IPS DF 6.9 (cell line): ENCODE measurements at regions not wholly inside any gene's neighbourhood (a gene's known extent, or its start where the extent isn't known, plus 50 kb on each side); places are given as distances from the start of the nearest gene placed in this dataset.
A peak's percentile ranks its signal among the peaks of the same experiment; 100 is the strongest.

Source experiments
- DNase-seq: peaks from one replicate; pipeline ENCODE4 v3.0.0-alpha.2; 2013; ENCODE audit warnings: low read depth, low spot score
- H3K27ac ChIP-seq: one replicate; pipeline ENCODE4 v1.5.1; 2013; ENCODE audit warnings: low read length, control low read depth
- H3K27me3 ChIP-seq: 2 replicates; pipeline ENCODE4 v1.6.1; 2013; ENCODE audit warnings: mild to moderate bottlenecking, low read length; ENCODE audit not compliant: control insufficient read depth, insufficient read depth
- H3K36me3 ChIP-seq: 2 replicates; pipeline ENCODE4 v1.6.1; 2013; ENCODE audit warnings: low read length; ENCODE audit not compliant: control insufficient read depth, insufficient read depth
- H3K4me1 ChIP-seq: 2 replicates; pipeline ENCODE4 v1.6.1; 2013; ENCODE audit warnings: low read length; ENCODE audit not compliant: control insufficient read depth, insufficient read depth
- H3K4me3 ChIP-seq: 2 replicates; pipeline ENCODE4 v1.5.1; 2013; ENCODE audit warnings: mild to moderate bottlenecking, low read length
- H3K9me3 ChIP-seq: 2 replicates; pipeline ENCODE4 v1.6.1; 2013; ENCODE audit warnings: low read length, inconsistent platforms; ENCODE audit not compliant: control insufficient read depth, insufficient read depth
- WGBS: extraction: QIAGEN DNeasy Blood & Tissue Kit; methylation state at CpG from one replicate; pipeline ENCODE4 v1.1.7; 2013; ENCODE audit warnings: mixed read lengths, missing lambda C conversion rate; ENCODE audit not compliant: insufficient read length, insufficient coverage; 5-methylcytosine and 5-hydroxymethylcytosine counted together

- no peaks in the 10 kb centered on the region for H3K9me3 ChIP-seq
- H3K27ac ChIP-seq, result no peak overlapping the region
- no peaks in the 10 kb centered on the region for H3K36me3 ChIP-seq
- no peaks in the 10 kb centered on the region for H3K4me1 ChIP-seq
- no peak for DNase-seq
- no peak overlapping the region for H3K4me3 ChIP-seq
- no peaks in the 10 kb centered on the region for H3K27me3 ChIP-seq
- WGBS, result no CpG with 5 or more reads among the region's 13 CpGs
Measured at GRCh38 chr20:11675920-11676629, 241.6 kb upstream of the BTBD3 start.

DNA sequence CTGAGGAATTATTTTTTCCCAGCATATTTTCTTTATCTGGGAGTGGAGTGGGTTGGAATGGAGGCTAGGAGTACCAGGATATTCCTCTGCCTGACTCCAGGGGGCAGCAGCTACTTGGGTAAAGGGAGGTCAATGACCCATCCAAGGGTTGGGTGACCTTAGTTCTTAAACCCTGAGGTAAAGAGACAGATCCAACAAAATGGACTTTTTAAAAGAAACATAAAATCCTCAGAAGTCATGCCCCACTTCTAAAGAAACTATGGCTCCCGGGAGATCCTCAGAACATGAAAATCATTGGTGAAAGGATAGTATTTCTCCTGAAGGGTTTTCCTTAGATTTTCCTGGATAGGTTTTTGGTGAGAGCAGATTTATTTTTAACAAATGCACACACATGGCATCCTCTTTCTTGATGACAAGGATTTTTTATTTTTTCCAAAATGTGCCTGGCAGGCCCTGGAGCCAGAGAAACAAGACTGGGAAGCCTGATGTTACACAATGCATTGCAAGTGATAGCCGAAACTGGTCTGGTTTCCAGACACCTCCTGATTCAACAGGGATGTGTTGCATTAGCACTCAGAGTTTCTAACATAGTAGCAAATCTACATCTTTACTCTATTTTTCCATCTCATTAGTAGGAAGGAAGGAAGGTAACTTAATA is 240.9 kb upstream of the BTBD3 start:
- DNase-seq, result peak; percentile 43
- no peaks in the 10 kb centered on the region for H3K4me1 ChIP-seq
- no peaks in the 10 kb centered on the region for H3K27me3 ChIP-seq
- WGBS, result no CpG with 5 or more reads among the region's 2 CpGs
- H3K36me3 ChIP-seq, result no peaks in the 10 kb centered on the region
- no peaks in the 10 kb centered on the region for H3K9me3 ChIP-seq
- no peak overlapping the region for H3K4me3 ChIP-seq
- no peak overlapping the region for H3K27ac ChIP-seq

GRCh38 chr20:11677428-11677827 is 240.3 kb upstream of the BTBD3 start:
- no peak for DNase-seq
- Histone ChIP-seq H3K27ac (no peak overlapping the region), H3K4me3 (no peak overlapping the region), H3K36me3 (no peaks in the 10 kb centered on the region), H3K27me3 (no peaks in the 10 kb centered on the region), H3K4me1 (no peaks in the 10 kb centered on the region), H3K9me3 (no peaks in the 10 kb centered on the region)
- no CpG with 5 or more reads among the region's 3 CpGs for WGBS

GRCh38 chr20:11677836-11678235 is 239.9 kb upstream of the BTBD3 start:
- no peaks in the 10 kb centered on the region for H3K27me3 ChIP-seq
- H3K4me1 ChIP-seq, result no peaks in the 10 kb centered on the region
- DNase-seq, result no peak
- H3K36me3 ChIP-seq, result no peaks in the 10 kb centered on the region
- H3K4me3 ChIP-seq, result no peak overlapping the region
- H3K27ac ChIP-seq, result no peak overlapping the region
- no peaks in the 10 kb centered on the region for H3K9me3 ChIP-seq
- WGBS, result no CpG with 5 or more reads among the region's 3 CpGs

- no peak for DNase-seq
- no peak overlapping the region for H3K27ac ChIP-seq
- no CpG with 5 or more reads among the region's 3 CpGs for WGBS
Measured at GRCh38 chr20:11682285-11682684, 235.4 kb upstream of the BTBD3 start.

GRCh38 chr20:11686195-11686594 is 231.5 kb upstream of the BTBD3 start:
- no peaks in the 10 kb centered on the region for H3K36me3 ChIP-seq
- H3K9me3 ChIP-seq, result no peaks in the 10 kb centered on the region
- peaks cover 6% of the 10 kb centered on the region; the same call in 1 of the 2 replicates for H3K27me3 ChIP-seq
- DNase-seq, result no peak
- no peak overlapping the region for H3K4me3 ChIP-seq
- H3K27ac ChIP-seq, result no peak overlapping the region
- WGBS, result no CpG with 5 or more reads among the region's 4 CpGs
- H3K4me1 ChIP-seq, result no peaks in the 10 kb centered on the region

More at GRCh38 chr20:11682285-11682684, 235.4 kb upstream of the BTBD3 start:
- H3K9me3 ChIP-seq, result no peaks in the 10 kb centered on the region
- H3K27me3 ChIP-seq, result peaks cover 5% of the 10 kb centered on the region; the same call in 1 of the 2 replicates
- H3K4me3 ChIP-seq, result no peak overlapping the region
- no peaks in the 10 kb centered on the region for H3K4me1 ChIP-seq
- H3K36me3 ChIP-seq, result no peaks in the 10 kb centered on the region

DNA sequence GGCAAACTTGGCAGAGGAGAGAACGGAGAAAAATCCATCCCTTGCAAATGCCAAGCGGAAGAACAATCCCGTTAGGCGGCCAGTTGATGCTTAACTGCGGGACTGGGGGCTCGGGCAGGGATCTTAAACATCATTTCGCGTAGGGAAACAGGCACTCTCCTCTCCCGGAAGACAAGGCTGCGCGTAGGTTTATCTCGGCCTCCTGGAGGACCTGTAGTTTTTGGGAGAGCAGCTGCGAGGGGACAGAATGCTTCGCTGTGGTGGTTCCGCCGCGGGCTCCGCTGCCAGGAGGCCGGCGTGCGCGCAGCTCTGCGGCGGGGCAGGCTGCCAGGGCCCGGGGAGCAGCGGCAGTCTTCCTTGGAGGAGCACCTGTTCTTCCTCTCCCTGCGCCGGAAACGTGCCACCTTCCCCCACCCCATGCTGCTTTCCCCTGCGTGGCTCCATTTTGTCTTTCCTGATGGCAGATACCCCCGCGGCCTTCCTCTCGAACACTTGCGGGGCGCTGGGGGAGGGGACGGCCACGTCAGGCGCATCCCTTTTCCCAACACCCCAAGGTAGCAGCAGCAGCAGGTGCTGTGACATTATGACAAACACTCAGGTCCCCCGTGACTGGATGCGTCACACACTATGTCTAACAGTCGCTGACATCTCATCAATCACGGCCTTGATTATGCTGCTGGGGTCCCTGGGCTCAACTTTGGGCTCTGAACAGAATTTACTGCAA is 230.7 kb upstream of the BTBD3 start:
- H3K4me1 ChIP-seq, result no peaks in the 10 kb centered on the region
- peak overlapping the region; percentile 32; the same call in 1 of the 2 replicates for H3K4me3 ChIP-seq
- H3K27ac ChIP-seq, result no peak overlapping the region
- no CpG with 5 or more reads among the region's 42 CpGs for WGBS
- H3K9me3 ChIP-seq, result no peaks in the 10 kb centered on the region
- no peaks in the 10 kb centered on the region for H3K36me3 ChIP-seq
- peaks cover 6% of the 10 kb centered on the region; the same call in 1 of the 2 replicates for H3K27me3 ChIP-seq
- DNase-seq, result no peak

DNA sequence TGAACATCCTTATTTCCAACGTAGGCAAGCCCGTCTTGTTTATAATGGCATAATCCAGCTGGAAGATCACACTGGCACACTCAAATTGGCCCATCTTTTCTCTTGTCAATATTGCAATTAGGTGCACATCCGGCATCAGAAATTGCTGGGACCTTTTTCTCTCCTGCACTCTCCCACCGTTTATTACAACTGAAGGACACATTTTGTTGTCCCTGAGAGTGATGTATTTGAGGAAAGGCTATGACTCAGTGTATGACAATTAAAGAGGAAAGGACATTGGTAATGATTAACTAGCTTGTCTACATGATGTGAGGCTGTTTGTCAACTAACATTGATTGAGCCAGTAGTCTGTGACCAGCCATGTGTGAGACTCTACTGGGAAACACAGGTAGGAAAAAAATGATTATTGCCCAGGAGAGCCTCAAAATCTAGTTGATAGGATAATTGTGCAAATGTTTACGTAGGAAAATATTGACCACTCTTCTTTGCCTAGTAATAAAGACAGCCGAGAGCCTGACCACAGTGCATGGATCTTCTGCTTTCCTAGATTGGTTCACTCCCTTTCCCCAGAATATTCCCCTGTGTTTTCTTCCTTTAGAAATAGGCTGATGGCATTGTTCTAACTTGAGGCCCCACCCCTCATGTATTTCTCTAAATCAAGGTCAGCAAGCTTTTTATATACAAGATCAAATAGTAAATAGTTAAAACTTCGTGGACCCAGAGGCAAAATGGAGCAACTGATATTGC is 230.0 kb upstream of the BTBD3 start:
- no CpG with 5 or more reads among the region's 7 CpGs for WGBS

DNA sequence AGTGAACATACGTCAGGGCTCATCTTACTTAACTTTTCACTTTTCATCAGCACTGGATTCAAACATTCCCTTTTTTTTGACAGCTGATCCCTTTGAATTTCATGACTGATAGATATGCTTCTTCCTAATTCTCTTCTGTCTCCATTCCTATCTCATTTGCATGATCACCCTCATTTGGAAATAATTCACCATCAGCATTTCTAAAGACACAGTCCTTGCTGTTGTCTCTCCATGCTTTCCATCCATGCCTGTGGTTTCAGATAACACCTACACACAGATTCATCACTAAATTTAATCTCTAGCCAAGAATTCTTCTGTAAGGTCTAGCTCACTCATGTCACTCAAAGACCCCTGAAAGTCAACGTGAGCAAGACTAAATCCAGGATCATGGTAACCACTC is 228.4 kb upstream of the BTBD3 start:
- DNase-seq, result no peak
- H3K36me3 ChIP-seq, result no peaks in the 10 kb centered on the region
- no peaks in the 10 kb centered on the region for H3K4me1 ChIP-seq
- no peak overlapping the region for H3K4me3 ChIP-seq
- WGBS, result 100% methylated on average over 1 of the region's 2 CpGs
- H3K27ac ChIP-seq, result no peak overlapping the region
- peaks cover 6% of the 10 kb centered on the region; the same call in 1 of the 2 replicates for H3K27me3 ChIP-seq
- H3K9me3 ChIP-seq, result no peaks in the 10 kb centered on the region

More for the DNA sequence above, 230.0 kb upstream of the BTBD3 start:
- Histone ChIP-seq H3K4me3 (peak overlapping the region; percentile 32; the same call in 1 of the 2 replicates), H3K4me1 (no peaks in the 10 kb centered on the region), H3K36me3 (no peaks in the 10 kb centered on the region), H3K27me3 (peaks cover 6% of the 10 kb centered on the region; the same call in 1 of the 2 replicates), H3K27ac (no peak overlapping the region), H3K9me3 (no peaks in the 10 kb centered on the region)
- no peak for DNase-seq

- Histone ChIP-seq H3K27ac (no peak overlapping the region), H3K27me3 (peaks cover 3% of the 10 kb centered on the region; the same call in 1 of the 2 replicates), H3K9me3 (no peaks in the 10 kb centered on the region), H3K36me3 (no peaks in the 10 kb centered on the region), H3K4me3 (no peak overlapping the region), H3K4me1 (no peaks in the 10 kb centered on the region)
- no CpG with 5 or more reads among the region's 3 CpGs for WGBS
- DNase-seq, result no peak
Measured at GRCh38 chr20:11691766-11692165, 225.9 kb upstream of the BTBD3 start.
